GM19023 (cell line): ENCODE measurements at regions not wholly inside any gene's neighbourhood (a gene's known extent, or its start where the extent isn't known, plus 50 kb on each side); places are given as distances from the start of the nearest gene placed in this dataset.
"Not testable (repeated sequence)": the region's sequence is repeated elsewhere in the genome, so short reads cannot be mapped to it uniquely, and the experiment has no call there.

Experiments
- ATAC-seq: cut with Tn5 transposase; IDR thresholded peaks from one replicate; pipeline ENCODE4 v1.9.1; 2021; ENCODE audit warnings: mild to moderate bottlenecking, moderate library complexity; ENCODE audit not compliant: unreplicated experiment

DNA sequence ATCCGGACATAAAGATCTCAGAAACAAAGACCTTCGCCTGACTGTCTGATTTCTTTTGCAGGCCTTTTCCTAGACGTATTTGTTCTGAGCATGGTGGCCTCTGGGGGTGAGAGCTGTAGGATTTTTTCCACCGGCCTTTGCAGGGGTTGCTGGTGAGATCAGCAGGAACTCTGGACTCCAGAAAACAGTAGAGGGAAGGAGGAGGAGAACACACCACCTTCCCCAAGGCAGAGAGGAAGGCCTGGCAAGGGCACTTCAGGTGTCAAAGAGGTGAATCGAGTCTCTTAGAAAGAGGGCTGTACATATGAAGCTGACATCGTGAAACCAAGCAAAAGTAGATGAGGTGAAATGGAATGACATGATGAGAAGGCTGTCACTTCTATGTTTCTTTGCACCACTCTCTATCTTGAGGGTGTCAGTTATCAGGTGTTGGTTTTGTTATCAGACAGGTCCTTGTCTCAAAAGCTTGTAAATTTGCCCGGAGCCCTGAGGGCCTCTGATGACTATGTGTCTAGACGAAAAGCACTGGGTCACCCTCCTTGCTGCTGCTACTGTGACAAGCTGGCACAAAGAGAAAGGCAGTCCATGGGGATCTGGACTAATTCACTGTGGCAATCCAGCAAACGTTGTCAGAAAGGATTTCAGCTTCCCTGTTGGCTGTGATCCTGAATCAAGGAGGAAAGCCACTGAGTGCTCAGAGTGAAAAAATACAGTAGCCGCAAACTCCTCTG is 91.3 kb upstream of the MAP3K7 start:
- no peak for ATAC-seq

DNA sequence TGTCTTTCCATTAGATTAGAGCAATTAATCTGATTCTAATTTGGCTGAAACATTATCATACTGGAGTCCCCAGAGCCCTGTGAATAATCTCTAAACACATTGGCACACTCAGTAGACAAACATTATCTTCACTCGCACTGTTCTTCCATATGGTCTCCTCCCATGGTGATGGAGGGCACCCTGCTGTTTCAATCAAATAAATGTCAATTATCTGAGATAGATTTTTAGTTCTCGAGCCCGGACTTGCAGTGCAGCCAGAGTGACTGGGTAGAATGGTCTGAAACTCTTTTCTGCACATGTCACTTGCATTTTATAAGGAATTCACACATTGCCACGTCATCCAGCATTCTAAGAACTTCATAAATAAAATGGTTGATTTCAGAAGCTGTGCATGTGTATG is 90.6 kb upstream of the MAP3K7 start:
- no peak for ATAC-seq

DNA sequence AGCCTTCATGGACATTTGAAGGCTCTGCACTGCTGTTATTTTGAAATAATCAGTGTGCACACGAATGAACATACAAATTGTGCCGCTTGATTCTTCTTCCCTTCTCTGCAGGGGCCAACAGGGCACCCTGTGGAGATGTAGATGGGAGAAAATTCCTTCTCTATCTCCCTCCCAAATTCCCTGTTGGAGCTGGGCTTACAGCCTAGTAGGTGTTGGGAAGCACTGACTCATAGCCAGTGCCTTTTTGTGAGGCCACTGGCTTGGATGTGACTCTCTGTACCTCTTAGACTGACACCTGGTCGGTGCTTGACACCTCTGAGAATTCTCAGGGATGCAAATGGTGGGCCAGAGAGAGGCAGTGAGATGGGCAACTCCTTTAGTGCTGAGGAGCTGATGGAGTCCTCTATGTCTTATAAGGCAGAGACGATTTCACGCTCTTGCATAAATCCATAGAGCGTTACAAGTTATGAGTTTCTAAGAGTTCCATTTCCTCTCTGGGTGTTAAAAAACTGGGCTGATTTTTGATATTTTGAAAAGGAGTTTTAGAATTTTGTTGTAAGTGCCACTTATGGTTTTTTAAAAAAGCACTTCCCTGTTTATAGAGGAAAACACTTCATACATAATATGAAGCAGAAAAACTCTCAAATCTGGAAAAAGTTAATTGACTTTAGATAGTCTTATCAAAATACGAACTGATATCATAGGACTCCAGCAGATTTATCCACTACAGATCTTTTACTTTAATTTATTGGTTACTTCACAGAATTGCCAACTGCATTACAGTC is 89.8 kb upstream of the MAP3K7 start:
- no peak for ATAC-seq

DNA sequence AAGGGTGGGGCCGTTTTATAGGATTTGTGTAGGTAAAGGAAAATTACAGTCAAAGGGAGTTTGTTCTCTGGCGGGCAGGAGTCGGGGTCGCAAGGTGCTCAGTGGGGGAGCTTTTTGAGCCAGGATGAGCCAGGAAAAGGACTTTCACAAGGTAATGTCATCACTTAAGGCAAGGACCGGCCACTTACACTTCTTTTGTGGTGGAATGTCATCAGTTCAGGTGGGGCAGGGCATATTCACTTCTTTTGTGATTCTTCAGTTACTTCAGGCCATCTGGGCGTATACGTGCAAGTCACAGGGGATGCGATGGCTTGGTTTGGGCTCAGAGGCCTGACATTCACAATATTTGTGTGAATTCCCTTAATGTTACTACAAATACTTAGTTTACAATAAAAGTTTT is 88.2 kb upstream of the MAP3K7 start:
- ATAC-seq, result not testable (repeated sequence)

DNA sequence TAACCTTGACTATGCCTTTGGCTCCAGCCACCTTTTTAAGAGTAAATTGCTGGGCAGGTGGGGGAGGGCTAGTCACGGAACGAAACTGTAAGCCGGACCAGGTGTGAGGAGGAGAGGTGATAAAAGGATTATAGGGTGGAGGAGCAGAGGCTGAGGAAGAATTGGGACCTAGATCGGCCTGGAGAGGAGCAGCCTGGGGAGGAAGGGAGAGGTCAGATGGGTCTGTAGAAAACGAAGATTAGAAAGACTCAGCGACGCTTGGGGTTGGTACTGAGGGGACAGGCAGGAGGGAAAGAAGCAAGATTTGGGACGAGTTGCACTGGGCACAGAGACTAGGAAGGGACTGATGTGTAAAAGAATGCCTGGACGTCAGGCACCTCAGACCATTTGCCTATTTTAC is 87.2 kb upstream of the MAP3K7 start:
- ATAC-seq, result not testable (repeated sequence)

DNA sequence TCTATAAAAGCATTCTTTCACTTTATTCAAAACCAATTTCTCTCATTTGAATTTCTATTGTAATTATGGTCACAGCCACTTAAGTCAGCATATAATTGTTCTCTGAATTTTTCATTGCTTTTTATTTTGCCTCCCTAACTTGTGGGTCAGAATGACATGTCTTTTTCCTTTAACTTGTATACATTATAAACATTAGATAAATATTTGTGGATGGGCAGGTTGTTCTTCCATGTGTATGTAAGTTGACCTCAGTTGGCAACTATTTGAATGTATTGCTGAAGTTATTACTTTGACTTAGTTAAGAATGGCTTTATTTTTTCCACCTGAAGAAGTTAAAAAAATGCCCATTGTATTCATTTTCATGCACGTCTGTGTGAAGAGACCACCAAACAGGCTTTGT is 83.0 kb upstream of the MAP3K7 start:
- no peak for ATAC-seq

DNA sequence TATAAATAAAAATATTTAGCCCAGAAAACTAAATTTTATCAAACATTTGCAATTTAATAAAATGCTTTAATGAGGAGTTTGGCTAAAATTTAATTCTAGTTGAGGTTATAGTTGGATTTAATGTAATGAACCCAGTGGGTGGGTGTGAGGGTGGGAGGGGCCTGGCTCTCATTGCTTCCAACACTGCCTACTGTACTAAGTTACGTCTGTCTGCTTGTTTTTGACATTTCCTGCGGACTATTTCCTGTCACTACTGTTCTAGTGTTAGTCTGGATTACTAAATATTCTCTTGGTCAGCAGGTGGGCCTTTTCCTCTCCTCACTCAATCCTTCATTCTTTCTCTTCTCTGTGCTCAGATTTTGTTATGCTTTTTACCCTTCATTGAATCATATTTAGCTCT is 82.5 kb upstream of the MAP3K7 start:
- ATAC-seq, result no peak

DNA sequence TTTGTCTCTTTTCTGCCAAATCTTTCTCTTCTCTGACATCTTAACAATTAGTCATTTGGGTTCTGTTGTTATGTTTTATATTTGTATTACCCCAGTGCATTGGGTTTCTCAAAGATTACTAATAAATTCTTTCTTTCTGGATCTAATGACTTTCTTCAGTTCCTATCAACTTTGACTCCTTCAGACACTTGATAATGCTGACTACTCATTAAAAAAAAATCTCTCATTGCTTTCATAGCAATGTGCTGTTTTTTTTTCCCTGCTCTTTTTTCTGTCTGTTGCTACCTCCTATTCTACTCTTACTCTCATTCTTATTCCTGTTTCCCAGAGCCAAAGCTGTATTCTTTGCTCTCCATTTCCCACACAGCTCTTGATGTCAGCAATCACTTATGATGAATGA is 81.3 kb upstream of the MAP3K7 start:
- no peak for ATAC-seq

DNA sequence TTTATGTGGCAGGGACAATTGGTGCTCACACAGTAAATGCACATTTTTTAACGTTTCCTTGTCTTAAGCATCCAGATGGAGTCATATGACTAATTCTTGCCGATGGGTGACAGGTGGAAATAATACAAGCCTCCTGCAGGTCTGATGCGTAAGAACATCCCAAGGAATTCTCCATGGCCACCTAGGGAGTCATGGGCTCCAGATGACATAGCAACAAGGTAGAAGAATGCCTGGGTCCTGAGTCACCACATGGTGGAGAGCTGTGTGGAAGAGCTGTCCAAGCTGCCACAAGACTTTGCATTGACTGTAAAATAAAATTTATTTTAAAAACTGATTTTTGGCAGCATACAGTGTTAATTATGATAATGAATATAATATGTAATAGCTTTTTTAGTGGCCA is 77.0 kb upstream of the MAP3K7 start:
- ATAC-seq, result no peak

DNA sequence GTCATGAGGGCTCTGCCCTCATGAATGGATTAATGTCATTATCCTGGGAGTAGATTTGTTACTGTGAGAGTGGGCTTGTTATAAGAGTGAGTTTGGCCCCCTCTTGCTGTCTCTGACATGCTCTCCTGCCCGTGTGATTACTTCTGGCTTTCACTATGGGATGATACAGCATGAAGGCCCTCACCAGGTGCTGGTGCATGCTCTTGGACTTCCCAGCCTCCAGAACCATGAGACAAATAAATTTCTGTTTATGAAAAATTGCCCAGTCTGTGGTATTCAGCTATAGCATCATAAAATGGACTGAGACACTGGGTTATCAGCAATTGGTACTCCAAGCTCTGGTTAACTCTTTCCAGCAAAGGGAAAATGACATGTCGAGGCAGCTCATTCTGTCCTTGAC is 76.2 kb upstream of the MAP3K7 start:
- ATAC-seq, result no peak

DNA sequence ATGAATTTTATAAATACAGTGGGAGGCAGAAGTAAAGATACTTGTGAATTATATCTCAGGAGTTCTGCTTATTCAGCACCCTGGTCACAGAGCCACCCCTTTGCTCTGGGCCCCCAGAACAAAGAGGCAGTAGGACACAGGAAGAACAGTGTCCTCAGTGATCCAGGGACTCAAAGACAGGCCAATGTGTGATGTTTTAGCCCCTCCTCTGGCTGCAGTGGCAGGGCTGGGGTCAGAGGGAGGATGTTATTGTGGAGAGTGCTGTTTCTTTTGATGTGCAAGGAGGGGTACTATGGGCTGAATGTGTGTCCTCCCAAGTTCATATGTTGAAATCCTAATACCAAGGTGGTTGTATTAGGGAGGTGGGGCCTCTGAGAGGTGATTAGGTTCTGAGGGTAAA is 74.1 kb upstream of the MAP3K7 start:
- no peak for ATAC-seq

DNA sequence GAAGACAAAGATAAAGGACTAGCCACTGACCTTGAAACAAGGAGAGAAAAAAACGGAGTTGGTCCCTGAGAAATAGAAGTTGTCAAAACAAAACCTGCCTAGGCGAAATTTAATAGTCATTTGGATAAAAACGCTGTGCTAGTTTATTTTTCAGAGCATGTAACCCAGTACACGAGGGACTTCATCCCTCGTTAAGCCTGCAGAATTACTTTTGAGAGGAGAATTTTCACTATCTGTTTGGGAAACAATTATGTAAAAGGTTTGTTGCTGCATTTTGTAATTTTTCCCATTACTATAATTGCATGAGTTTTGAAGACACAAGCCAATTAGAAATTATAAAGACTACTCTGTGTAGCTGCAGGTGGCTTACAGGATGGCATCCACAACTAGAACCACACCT is 71.6 kb upstream of the MAP3K7 start:
- no peak for ATAC-seq

DNA sequence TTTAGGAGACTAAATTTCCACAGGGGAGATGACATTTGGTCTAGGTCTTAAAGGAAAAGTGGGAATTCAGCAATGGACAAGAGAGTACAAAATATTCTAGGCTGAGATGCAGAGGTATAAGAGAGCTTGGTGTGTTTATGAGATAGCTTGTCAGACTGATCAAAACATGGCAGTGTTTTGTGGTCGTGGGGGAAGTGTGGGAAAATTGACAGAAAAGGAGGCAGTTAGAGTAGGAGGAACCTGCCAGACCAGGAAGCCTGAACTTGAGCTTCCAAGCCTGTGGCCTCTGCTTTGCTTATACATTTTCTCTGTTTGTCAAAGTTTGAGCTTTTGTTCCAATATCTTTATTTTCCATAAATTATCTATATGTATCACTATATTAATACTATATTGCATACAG is 69.5 kb upstream of the MAP3K7 start:
- ATAC-seq, result no peak

DNA sequence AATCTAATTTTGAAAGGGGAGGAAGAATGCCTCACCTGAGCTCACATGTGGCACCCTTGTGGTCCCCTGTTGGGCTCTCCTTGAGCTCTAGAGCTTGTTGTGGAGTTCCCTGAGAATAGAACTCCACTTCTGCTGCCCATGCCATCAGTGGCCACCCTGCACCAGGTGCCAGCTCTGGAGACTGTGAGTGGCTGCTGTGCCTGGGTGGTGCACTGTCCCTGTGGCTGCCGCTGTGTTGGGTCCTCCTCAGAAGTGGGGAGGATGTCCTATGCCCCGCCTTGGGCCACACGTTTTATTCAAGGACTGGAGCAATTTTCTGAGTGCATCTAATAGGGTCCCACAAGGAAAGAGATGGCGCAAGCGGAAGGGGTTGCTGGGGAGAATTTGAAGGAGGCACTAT is 67.9 kb upstream of the MAP3K7 start:
- ATAC-seq, result no peak

DNA sequence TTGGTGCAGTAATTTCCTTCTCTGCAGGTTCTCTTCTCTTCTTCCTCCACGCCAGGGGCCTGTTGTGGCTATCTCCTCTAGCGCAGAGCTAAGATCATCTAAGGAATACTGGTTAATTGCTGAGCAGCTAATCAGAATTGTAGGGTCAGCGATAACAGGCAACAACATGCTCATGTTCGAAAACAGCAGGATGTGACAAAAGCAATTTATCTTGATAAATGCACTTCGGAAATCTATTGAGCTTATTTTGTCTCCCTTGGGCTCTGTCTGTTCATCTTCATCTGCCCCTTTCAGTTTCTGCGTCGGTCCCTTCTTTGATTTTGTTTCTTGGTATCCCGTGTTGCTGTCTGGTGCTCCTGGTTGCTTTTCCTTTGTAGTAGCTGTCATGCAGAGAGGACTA is 67.3 kb upstream of the MAP3K7 start:
- no peak for ATAC-seq

DNA sequence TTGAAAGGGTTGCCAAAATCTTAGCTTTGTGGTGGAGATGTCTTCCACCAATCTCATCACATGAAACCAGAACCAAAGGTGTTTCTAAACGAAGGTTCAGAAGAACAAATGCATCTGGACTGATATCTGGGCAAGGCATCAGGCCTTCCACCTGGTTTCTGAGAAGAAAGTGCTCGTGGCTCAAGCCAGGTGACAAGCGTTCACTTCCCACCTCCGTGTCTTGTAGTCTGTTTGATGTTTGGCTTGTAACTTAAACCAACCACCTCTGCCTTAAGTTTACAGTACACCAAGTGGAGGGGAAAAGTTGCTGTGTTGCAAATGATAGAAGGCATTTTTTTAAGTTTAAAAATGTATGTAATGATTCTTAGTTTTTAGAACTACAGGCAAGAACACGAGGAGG is 66.9 kb upstream of the MAP3K7 start:
- no peak for ATAC-seq

DNA sequence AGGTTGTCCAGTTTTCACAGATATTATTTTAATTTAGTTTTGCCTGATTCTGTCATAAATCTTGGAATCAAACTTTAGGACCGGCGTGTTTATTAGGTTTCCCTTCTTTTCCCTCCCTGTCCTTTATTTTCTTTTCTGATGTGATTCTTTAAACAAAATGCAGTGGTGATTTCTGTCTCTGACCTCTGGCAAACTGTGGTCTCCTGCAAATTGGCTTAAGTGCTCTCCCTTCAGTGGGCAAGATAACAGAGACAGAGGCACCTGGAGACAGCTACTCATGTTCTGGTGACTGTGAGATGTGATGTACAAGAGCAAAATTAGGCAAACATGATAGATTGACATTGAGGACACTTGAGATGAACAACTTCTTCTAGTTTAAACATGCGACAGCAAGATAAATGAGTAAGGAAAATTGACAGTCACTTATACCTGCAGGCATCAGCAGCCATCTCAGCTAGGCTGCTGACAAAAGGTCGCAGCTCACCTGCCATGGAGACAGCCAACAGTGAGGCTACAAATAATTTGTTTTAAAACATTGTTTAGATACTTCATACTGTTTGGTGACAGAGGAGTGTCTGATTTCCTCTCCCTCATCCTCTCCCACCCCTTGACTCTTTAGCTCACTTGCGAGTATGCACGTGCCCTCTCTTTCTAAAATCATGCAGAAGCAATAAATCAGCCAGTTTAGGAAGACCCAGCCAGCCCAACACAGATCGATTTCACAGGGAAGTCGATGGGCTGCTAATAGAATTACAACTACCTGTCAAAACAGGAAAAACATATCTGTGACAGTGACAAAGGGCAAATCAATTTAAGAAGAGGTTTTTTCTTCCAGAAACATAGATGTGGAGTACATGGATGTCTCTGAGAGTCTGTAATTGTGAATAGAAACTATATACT is 63.4 kb upstream of the MAP3K7 start:
- ATAC-seq, result no peak

DNA sequence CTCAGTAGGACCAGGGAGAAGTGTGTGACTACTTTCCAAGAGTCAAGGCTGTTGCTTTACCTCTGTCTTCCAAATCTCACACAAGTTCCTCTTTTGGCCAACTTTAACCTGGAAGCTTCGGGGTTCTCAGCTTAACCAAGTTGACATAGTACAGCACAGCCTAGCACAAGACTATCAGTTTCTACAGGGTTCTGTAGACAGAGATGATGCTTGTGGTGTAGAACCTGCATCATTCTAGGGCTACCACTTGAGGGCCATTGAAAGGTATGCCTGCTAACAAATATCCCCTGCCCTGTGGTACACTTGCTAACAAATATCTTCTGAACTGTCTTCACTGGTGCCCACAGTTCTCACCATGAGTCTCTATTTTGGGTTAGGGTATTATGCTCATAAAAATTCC is 62.0 kb upstream of the MAP3K7 start:
- no peak for ATAC-seq

DNA sequence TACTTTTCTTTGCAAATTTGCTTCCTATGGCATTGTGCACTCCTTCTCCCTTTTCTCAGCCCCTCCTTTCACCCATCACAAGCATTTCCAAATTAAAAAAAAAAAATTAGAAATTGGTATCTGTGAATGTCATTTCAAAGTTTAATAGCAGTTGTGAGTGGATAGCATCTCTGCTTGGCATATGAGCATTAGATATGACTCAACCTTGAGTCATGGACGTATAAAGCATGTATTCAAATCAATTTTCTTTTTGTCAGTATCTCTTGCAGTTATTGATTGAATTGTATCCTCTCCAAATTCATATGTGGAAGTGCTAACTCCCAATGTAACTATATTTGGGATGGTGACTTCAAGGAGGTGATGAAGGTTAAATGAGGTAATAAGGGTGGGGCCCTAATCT is 60.1 kb upstream of the MAP3K7 start:
- ATAC-seq, result no peak

DNA sequence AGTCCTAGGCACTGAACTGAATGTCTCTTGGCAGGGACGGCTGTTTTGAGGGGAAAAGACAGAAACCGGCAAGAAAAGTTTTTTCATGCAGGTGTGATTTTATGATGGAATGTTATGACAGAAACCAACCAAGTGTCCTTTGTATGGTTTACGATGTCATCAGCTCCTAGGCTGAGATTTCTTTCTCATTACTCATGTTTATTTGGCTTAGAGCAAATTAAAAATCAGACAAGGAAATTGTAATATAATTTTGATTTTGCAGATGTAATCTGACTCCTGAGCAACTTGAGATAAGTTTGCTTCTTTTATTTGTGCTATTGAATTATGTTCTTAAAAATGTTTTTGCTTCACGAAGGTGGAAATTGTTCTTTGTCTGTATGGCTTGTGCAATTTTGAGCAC is 58.8 kb upstream of the MAP3K7 start:
- ATAC-seq, result no peak

DNA sequence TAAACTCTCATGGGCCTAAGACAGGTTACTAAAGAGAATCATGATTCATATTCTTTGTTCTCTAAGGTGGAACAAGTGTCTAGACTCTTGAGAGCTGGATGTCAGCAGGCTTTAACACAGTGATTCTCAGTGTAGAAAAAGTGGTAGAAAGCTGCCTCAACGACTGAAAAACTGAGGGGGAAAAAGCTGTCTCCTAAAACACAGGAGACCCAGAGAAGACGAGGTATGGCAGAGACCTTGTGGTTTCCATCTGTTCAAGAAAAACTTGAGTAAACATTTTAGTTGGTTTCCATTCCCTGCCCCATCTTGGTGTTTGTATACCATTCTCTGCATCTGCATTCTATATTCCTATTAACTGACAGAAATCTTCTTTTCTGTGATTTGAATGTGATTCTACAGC is 57.6 kb upstream of the MAP3K7 start:
- ATAC-seq, result no peak

DNA sequence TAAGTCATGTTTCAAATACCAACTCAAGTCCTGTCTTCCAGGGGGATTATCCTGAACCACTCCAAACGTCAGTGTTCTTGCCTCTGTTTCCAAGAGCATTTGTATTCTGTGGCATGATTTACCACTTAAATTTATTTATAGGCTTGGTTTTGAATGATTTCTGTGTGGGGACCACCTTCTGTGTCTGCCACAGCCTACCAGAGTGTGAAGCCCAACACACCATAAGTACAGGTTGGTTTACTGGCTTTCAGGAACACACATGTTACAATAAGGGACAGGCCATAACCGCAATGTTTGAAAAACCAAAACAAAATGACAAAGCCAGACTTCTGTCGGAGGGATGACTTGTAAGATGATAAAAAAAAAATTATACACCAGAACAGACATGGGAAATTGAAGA is 56.5 kb upstream of the MAP3K7 start:
- ATAC-seq, result no peak
